IMR-90 (cell line): ENCODE measurements at regions not wholly inside any gene's neighbourhood (a gene's known extent, or its start where the extent isn't known, plus 50 kb on each side); places are given as distances from the start of the nearest gene placed in this dataset.

Experiments used
- BHLHE40 ChIP-seq: fragments of 150-350 bp; IDR thresholded peaks from 2 replicates; pipeline ENCODE4 v1.6.1; 2016; ENCODE audit warnings: mild to moderate bottlenecking, low read depth, low read length
- CEBPB ChIP-seq: IDR thresholded peaks from 2 replicates; pipeline ENCODE4 v1.6.1; 2012; ENCODE audit warnings: low read depth, low read length, improper control_type of control experiment
- FOS ChIP-seq: fragments of 150-350 bp; IDR thresholded peaks from 2 replicates; pipeline ENCODE4 v1.6.1; 2016; ENCODE audit warnings: low read depth, low read length
- MAFK ChIP-seq: IDR thresholded peaks from 2 replicates; pipeline ENCODE4 v1.6.1; 2012; ENCODE audit warnings: low read depth, low read length, improper control_type of control experiment
- MAZ ChIP-seq: IDR thresholded peaks from 2 replicates; pipeline ENCODE4 v1.6.1; 2012; ENCODE audit warnings: low read depth, mild to moderate bottlenecking, low read length, improper control_type of control experiment, moderate library complexity, borderline replicate concordance
- MXI1 ChIP-seq: IDR thresholded peaks from 2 replicates; pipeline ENCODE4 v1.6.1; 2012; ENCODE audit warnings: low read depth, mild to moderate bottlenecking, low read length, moderate library complexity, borderline replicate concordance
- NFE2L2 ChIP-seq: fragments of 150-350 bp; IDR thresholded peaks from 2 replicates; pipeline ENCODE4 v1.6.1; 2016; ENCODE audit warnings: low read depth, mild to moderate bottlenecking, low read length
- POLR2A ChIP-seq: IDR thresholded peaks from 2 replicates; pipeline ENCODE4 v1.6.1; 2012; ENCODE audit warnings: mild to moderate bottlenecking, low read depth, low read length
- RAD21 ChIP-seq: IDR thresholded peaks from 2 replicates; pipeline ENCODE4 v1.6.1; 2012; ENCODE audit warnings: low read length, improper control_type of control experiment
- RCOR1 ChIP-seq: IDR thresholded peaks from 2 replicates; pipeline ENCODE4 v1.6.1; 2012; ENCODE audit warnings: mild to moderate bottlenecking, low read length, improper control_type of control experiment; ENCODE audit not compliant: insufficient replicate concordance
- RFX5 ChIP-seq: IDR thresholded peaks from 2 replicates; pipeline ENCODE4 v1.8.0; 2012; ENCODE audit warnings: low read depth, mild to moderate bottlenecking, low read length, moderate library complexity
- SMC3 ChIP-seq: fragments of 150-350 bp; IDR thresholded peaks from 2 replicates; pipeline ENCODE4 v1.6.1; 2016; ENCODE audit warnings: low read depth, mild to moderate bottlenecking, antibody characterized with exemption, low read length, moderate library complexity
- TF ChIP-seq, protein P1 (sequence below): conservative IDR thresholded peaks from 2 replicates; pipeline ENCODE4 v1.5.1; 2012; ENCODE audit warnings: mild to moderate bottlenecking, low read depth, low read length, improper control_type of control experiment

DNA sequence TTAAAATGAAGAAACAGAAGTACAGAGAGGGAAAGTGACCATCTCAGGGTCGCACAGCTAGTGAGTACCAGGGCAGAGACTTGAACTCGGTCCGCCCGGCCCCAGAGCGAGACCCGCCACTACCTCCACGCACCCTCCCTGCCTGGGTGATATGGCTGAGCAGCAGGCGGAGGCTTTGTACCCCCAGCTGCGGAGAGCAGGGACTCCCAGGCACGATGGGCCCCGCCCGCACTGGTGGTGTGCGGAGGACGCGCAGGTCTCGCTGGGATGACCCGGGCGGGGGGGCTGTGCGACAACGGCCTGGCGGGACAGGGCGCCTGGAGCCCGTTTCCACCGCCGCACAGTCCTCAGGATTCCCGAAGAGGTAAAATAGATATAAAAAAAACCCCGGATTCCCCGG lies 64.7 kb upstream of the LARP1 start:
- TF ChIP-seq, protein P1, sequence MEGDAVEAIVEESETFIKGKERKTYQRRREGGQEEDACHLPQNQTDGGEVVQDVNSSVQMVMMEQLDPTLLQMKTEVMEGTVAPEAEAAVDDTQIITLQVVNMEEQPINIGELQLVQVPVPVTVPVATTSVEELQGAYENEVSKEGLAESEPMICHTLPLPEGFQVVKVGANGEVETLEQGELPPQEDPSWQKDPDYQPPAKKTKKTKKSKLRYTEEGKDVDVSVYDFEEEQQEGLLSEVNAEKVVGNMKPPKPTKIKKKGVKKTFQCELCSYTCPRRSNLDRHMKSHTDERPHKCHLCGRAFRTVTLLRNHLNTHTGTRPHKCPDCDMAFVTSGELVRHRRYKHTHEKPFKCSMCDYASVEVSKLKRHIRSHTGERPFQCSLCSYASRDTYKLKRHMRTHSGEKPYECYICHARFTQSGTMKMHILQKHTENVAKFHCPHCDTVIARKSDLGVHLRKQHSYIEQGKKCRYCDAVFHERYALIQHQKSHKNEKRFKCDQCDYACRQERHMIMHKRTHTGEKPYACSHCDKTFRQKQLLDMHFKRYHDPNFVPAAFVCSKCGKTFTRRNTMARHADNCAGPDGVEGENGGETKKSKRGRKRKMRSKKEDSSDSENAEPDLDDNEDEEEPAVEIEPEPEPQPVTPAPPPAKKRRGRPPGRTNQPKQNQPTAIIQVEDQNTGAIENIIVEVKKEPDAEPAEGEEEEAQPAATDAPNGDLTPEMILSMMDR, result no peak
- TF ChIP-seq FOS (no peak), POLR2A (no peak), SMC3 (no peak), BHLHE40 (no peak), RFX5 (no peak), NFE2L2 (no peak), MAZ (no peak), MXI1 (no peak), RCOR1 (no peak), MAFK (no peak), CEBPB (no peak), RAD21 (no peak)
